B cell (primary cell): ENCODE measurements at regions not wholly inside any gene's neighbourhood (a gene's known extent, or its start where the extent isn't known, plus 50 kb on each side); places are given as distances from the start of the nearest gene placed in this dataset.
"Not testable (repeated sequence)": the region's sequence is repeated elsewhere in the genome, so short reads cannot be mapped to it uniquely, and the experiment has no call there.

Experiments used
- EZH2 ChIP-seq: IDR thresholded peaks from 2 replicates; pipeline ENCODE4 v1.6.1; 2012; ENCODE audit warnings: borderline replicate concordance, low read depth, mild to moderate bottlenecking, moderate library complexity, low read length; ENCODE audit not compliant: insufficient read depth, poor library complexity, severe bottlenecking
- TF ChIP-seq, protein P1 (sequence below): fragments of 200-600 bp; IDR thresholded peaks from one replicate; pipeline ENCODE4 v1.8.0; 2022; ENCODE audit warnings: antibody characterized with exemption, mild to moderate bottlenecking

- TF ChIP-seq, protein P1, sequence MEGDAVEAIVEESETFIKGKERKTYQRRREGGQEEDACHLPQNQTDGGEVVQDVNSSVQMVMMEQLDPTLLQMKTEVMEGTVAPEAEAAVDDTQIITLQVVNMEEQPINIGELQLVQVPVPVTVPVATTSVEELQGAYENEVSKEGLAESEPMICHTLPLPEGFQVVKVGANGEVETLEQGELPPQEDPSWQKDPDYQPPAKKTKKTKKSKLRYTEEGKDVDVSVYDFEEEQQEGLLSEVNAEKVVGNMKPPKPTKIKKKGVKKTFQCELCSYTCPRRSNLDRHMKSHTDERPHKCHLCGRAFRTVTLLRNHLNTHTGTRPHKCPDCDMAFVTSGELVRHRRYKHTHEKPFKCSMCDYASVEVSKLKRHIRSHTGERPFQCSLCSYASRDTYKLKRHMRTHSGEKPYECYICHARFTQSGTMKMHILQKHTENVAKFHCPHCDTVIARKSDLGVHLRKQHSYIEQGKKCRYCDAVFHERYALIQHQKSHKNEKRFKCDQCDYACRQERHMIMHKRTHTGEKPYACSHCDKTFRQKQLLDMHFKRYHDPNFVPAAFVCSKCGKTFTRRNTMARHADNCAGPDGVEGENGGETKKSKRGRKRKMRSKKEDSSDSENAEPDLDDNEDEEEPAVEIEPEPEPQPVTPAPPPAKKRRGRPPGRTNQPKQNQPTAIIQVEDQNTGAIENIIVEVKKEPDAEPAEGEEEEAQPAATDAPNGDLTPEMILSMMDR = not testable (repeated sequence)
- not testable (repeated sequence) for TF ChIP-seq EZH2
These were observed 200.6 kb upstream of the PRKX start for GRCh38 chrX:3914059-3914458.
